ENCODE measurements at regions not wholly inside any gene's neighbourhood (a gene's known extent, or its start where the extent isn't known, plus 50 kb on each side); places are given as distances from the start of the nearest gene placed in this dataset.

GRCh38 chr7:145644426-145645134 lies 472.0 kb upstream of the CNTNAP2 start:
- Histone ChIP-seq H3K9me3 (ENCODE audit: control insufficient read depth in 1 of 2, low read length in 2 of 2) (peaks cover 0 to 4% of the 10 kb centered on the region in 2 donors), H3K36me3 (ENCODE audit: control insufficient read depth in 1 of 2, insufficient read depth in 2 of 2, low read length in 2 of 2) (no peaks in the 10 kb centered on the region), H3K27ac (ENCODE audit: low read length) (no peak overlapping the region), H3K4me3 (ENCODE audit: low read depth in 1 of 2, low read length in 2 of 2) (no peak overlapping the region), H3K27me3 (ENCODE audit: low read depth, low read length) (no peaks in the 10 kb centered on the region), H3K4me1 (ENCODE audit: control insufficient read depth in 1 of 2, insufficient read depth in 2 of 2, low read length in 2 of 2) (no peaks in the 10 kb centered on the region)

GRCh38 chr7:145643981-145644380 lies 472.6 kb upstream of the CNTNAP2 start:
- Histone ChIP-seq H3K4me3 (ENCODE audit: low read depth in 1 of 2, low read length in 2 of 2) (no peak overlapping the region), H3K36me3 (ENCODE audit: control insufficient read depth in 1 of 2, insufficient read depth in 2 of 2, low read length in 2 of 2) (no peaks in the 10 kb centered on the region), H3K27ac (ENCODE audit: low read length) (no peak overlapping the region), H3K27me3 (ENCODE audit: low read depth, low read length) (no peaks in the 10 kb centered on the region), H3K9me3 (ENCODE audit: control insufficient read depth in 1 of 2, low read length in 2 of 2) (peaks cover 0 to 4% of the 10 kb centered on the region in 2 donors), H3K4me1 (ENCODE audit: control insufficient read depth in 1 of 2, insufficient read depth in 2 of 2, low read length in 2 of 2) (no peaks in the 10 kb centered on the region)

- Histone ChIP-seq H3K4me1 (ENCODE audit: control insufficient read depth in 1 of 2, insufficient read depth in 2 of 2, low read length in 2 of 2) (no peaks in the 10 kb centered on the region), H3K27ac (ENCODE audit: low read length) (no peak overlapping the region), H3K9me3 (ENCODE audit: control insufficient read depth in 1 of 2, low read length in 2 of 2) (no peaks in the 10 kb centered on the region), H3K4me3 (ENCODE audit: low read depth in 1 of 2, low read length in 2 of 2) (no peak overlapping the region), H3K36me3 (ENCODE audit: control insufficient read depth in 1 of 2, insufficient read depth in 2 of 2, low read length in 2 of 2) (no peaks in the 10 kb centered on the region), H3K27me3 (ENCODE audit: low read depth, low read length) (no peaks in the 10 kb centered on the region)
Observed at GRCh38 chr7:145633513-145633912, 483.1 kb upstream of the CNTNAP2 start.

- Histone ChIP-seq H3K4me3 (ENCODE audit: low read depth in 1 of 2, low read length in 2 of 2) (no peak overlapping the region), H3K9me3 (ENCODE audit: control insufficient read depth in 1 of 2, low read length in 2 of 2) (no peaks in the 10 kb centered on the region), H3K27ac (ENCODE audit: low read length) (no peak overlapping the region), H3K36me3 (ENCODE audit: control insufficient read depth in 1 of 2, insufficient read depth in 2 of 2, low read length in 2 of 2) (no peaks in the 10 kb centered on the region), H3K27me3 (ENCODE audit: low read depth, low read length) (no peaks in the 10 kb centered on the region), H3K4me1 (ENCODE audit: control insufficient read depth in 1 of 2, insufficient read depth in 2 of 2, low read length in 2 of 2) (no peaks in the 10 kb centered on the region)
Observed at GRCh38 chr7:145624618-145625017, 492.0 kb upstream of the CNTNAP2 start.

- peaks cover 0 to 2% of the 10 kb centered on the region in 2 donors for H3K9me3 ChIP-seq (ENCODE audit: control insufficient read depth in 1 of 2, low read length in 2 of 2)
- no peaks in the 10 kb centered on the region for H3K4me1 ChIP-seq (ENCODE audit: control insufficient read depth in 1 of 2, insufficient read depth in 2 of 2, low read length in 2 of 2)
Observed at GRCh38 chr7:145605963-145606362, 510.6 kb upstream of the CNTNAP2 start.

GRCh38 chr7:145599376-145599775 lies 517.2 kb upstream of the CNTNAP2 start:
- Histone ChIP-seq H3K36me3 (ENCODE audit: control insufficient read depth in 1 of 2, insufficient read depth in 2 of 2, low read length in 2 of 2) (no peaks in the 10 kb centered on the region), H3K9me3 (ENCODE audit: control insufficient read depth in 1 of 2, low read length in 2 of 2) (peaks cover 0 to 2% of the 10 kb centered on the region in 2 donors), H3K27me3 (ENCODE audit: low read depth, low read length) (no peaks in the 10 kb centered on the region), H3K27ac (ENCODE audit: low read length) (no peak overlapping the region), H3K4me1 (ENCODE audit: control insufficient read depth in 1 of 2, insufficient read depth in 2 of 2, low read length in 2 of 2) (no peaks in the 10 kb centered on the region), H3K4me3 (ENCODE audit: low read depth in 1 of 2, low read length in 2 of 2) (no peak overlapping the region)

More at GRCh38 chr7:145605963-145606362, 510.6 kb upstream of the CNTNAP2 start:
- H3K27me3 ChIP-seq (ENCODE audit: low read depth, low read length), result no peaks in the 10 kb centered on the region
- H3K4me3 ChIP-seq (ENCODE audit: low read depth in 1 of 2, low read length in 2 of 2), result no peak overlapping the region
- H3K36me3 ChIP-seq (ENCODE audit: control insufficient read depth in 1 of 2, insufficient read depth in 2 of 2, low read length in 2 of 2), result no peaks in the 10 kb centered on the region
- no peak overlapping the region for H3K27ac ChIP-seq (ENCODE audit: low read length)

GRCh38 chr7:145584401-145584800 lies 532.2 kb upstream of the CNTNAP2 start:
- Histone ChIP-seq H3K4me1 (ENCODE audit: control insufficient read depth in 1 of 2, insufficient read depth in 2 of 2, low read length in 2 of 2) (no peaks in the 10 kb centered on the region), H3K27me3 (ENCODE audit: low read depth, low read length) (no peaks in the 10 kb centered on the region), H3K9me3 (ENCODE audit: control insufficient read depth in 1 of 2, low read length in 2 of 2) (no peaks in the 10 kb centered on the region), H3K27ac (ENCODE audit: low read length) (no peak overlapping the region), H3K36me3 (ENCODE audit: control insufficient read depth in 1 of 2, insufficient read depth in 2 of 2, low read length in 2 of 2) (no peaks in the 10 kb centered on the region), H3K4me3 (ENCODE audit: low read depth in 1 of 2, low read length in 2 of 2) (no peak overlapping the region)

GRCh38 chr7:145582742-145583303 lies 533.8 kb upstream of the CNTNAP2 start:
- Histone ChIP-seq H3K4me3 (ENCODE audit: low read depth in 1 of 2, low read length in 2 of 2) (no peak overlapping the region), H3K27me3 (ENCODE audit: low read depth, low read length) (no peaks in the 10 kb centered on the region), H3K36me3 (ENCODE audit: control insufficient read depth in 1 of 2, insufficient read depth in 2 of 2, low read length in 2 of 2) (no peaks in the 10 kb centered on the region), H3K27ac (ENCODE audit: low read length) (no peak overlapping the region), H3K9me3 (ENCODE audit: control insufficient read depth in 1 of 2, low read length in 2 of 2) (peaks cover 0 to 3% of the 10 kb centered on the region in 2 donors), H3K4me1 (ENCODE audit: control insufficient read depth in 1 of 2, insufficient read depth in 2 of 2, low read length in 2 of 2) (no peaks in the 10 kb centered on the region)

GRCh38 chr7:145557805-145558204 lies 558.8 kb upstream of the CNTNAP2 start:
- H3K27ac ChIP-seq (ENCODE audit: low read length), result no peak overlapping the region
- no peaks in the 10 kb centered on the region for H3K9me3 ChIP-seq (ENCODE audit: control insufficient read depth in 1 of 2, low read length in 2 of 2)
- no peaks in the 10 kb centered on the region for H3K4me1 ChIP-seq (ENCODE audit: control insufficient read depth in 1 of 2, insufficient read depth in 2 of 2, low read length in 2 of 2)
- H3K4me3 ChIP-seq (ENCODE audit: low read depth in 1 of 2, low read length in 2 of 2), result no peak overlapping the region
- no peaks in the 10 kb centered on the region for H3K36me3 ChIP-seq (ENCODE audit: control insufficient read depth in 1 of 2, insufficient read depth in 2 of 2, low read length in 2 of 2)
- H3K27me3 ChIP-seq (ENCODE audit: low read depth, low read length), result no peaks in the 10 kb centered on the region

- no peak overlapping the region for H3K27ac ChIP-seq (ENCODE audit: low read length)
- H3K4me3 ChIP-seq (ENCODE audit: low read depth in 1 of 2, low read length in 2 of 2), result no peak overlapping the region
- no peaks in the 10 kb centered on the region for H3K9me3 ChIP-seq (ENCODE audit: control insufficient read depth in 1 of 2, low read length in 2 of 2)
- no peaks in the 10 kb centered on the region for H3K4me1 ChIP-seq (ENCODE audit: control insufficient read depth in 1 of 2, insufficient read depth in 2 of 2, low read length in 2 of 2)
- H3K36me3 ChIP-seq (ENCODE audit: control insufficient read depth in 1 of 2, insufficient read depth in 2 of 2, low read length in 2 of 2), result no peaks in the 10 kb centered on the region
- H3K27me3 ChIP-seq (ENCODE audit: low read depth, low read length), result no peaks in the 10 kb centered on the region
Observed at GRCh38 chr7:145543242-145543641, 573.4 kb upstream of the CNTNAP2 start.

GRCh38 chr7:145539910-145540309 lies 576.7 kb upstream of the CNTNAP2 start:
- Histone ChIP-seq H3K27ac (ENCODE audit: low read length) (no peak overlapping the region), H3K36me3 (ENCODE audit: control insufficient read depth in 1 of 2, insufficient read depth in 2 of 2, low read length in 2 of 2) (no peaks in the 10 kb centered on the region), H3K9me3 (ENCODE audit: control insufficient read depth in 1 of 2, low read length in 2 of 2) (no peaks in the 10 kb centered on the region), H3K27me3 (ENCODE audit: low read depth, low read length) (no peaks in the 10 kb centered on the region), H3K4me1 (ENCODE audit: control insufficient read depth in 1 of 2, insufficient read depth in 2 of 2, low read length in 2 of 2) (no peaks in the 10 kb centered on the region), H3K4me3 (ENCODE audit: low read depth in 1 of 2, low read length in 2 of 2) (no peak overlapping the region)

GRCh38 chr7:145534301-145534700 lies 582.3 kb upstream of the CNTNAP2 start:
- Histone ChIP-seq H3K9me3 (ENCODE audit: control insufficient read depth in 1 of 2, low read length in 2 of 2) (no peaks in the 10 kb centered on the region), H3K27me3 (ENCODE audit: low read depth, low read length) (no peaks in the 10 kb centered on the region), H3K4me1 (ENCODE audit: control insufficient read depth in 1 of 2, insufficient read depth in 2 of 2, low read length in 2 of 2) (no peaks in the 10 kb centered on the region), H3K4me3 (ENCODE audit: low read depth in 1 of 2, low read length in 2 of 2) (no peak overlapping the region), H3K36me3 (ENCODE audit: control insufficient read depth in 1 of 2, insufficient read depth in 2 of 2, low read length in 2 of 2) (no peaks in the 10 kb centered on the region), H3K27ac (ENCODE audit: low read length) (no peak overlapping the region)

Data from muscle layer of duodenum (tissue), 2 donors.